Astrocyte of the spinal cord (primary cell): ENCODE measurements at regions not wholly inside any gene's neighbourhood (a gene's known extent, or its start where the extent isn't known, plus 50 kb on each side); places are given as distances from the start of the nearest gene placed in this dataset.

Experiments
- DNase-seq: peaks from one replicate; pipeline ENCODE4 v3.0.0; 2011; ENCODE audit warnings: low read depth, low spot score
- H3K4me3 ChIP-seq: 2 replicates; pipeline ENCODE4 v1.5.1; 2011; ENCODE audit warnings: low read depth, mild to moderate bottlenecking, low read length, moderate library complexity
- CTCF ChIP-seq: IDR thresholded peaks from 2 replicates; pipeline ENCODE4 v1.5.1; 2012; ENCODE audit warnings: low read depth, mild to moderate bottlenecking, low read length, inconsistent platforms
- in situ Hi-C: cut with HindIII; loops from 2 replicates; pipeline ENCODE4 v1.10.0; 2017; ENCODE audit warnings: low sequenced_read_pairs

GRCh38 chr12:72110937-72111650, 161.1 kb upstream of the TRHDE start:
- TF ChIP-seq CTCF: no peak
- no peak overlapping the region for H3K4me3 ChIP-seq
- in situ Hi-C loops: no loop called here
- DNase-seq: no peak

- no peak overlapping the region for H3K4me3 ChIP-seq
- no peak for TF ChIP-seq CTCF
- DNase-seq: no peak
- in situ Hi-C loops: no loop called here
These were observed 160.5 kb upstream of the TRHDE start for GRCh38 chr12:72111706-72112105.

- H3K4me3 ChIP-seq: no peak overlapping the region
- in situ Hi-C loops: no loop called here
- TF ChIP-seq CTCF: no peak
- no peak for DNase-seq
These were observed 138.6 kb upstream of the TRHDE start for GRCh38 chr12:72133497-72134055.

GRCh38 chr12:72134246-72135020, 137.7 kb upstream of the TRHDE start:
- no peak overlapping the region for H3K4me3 ChIP-seq
- TF ChIP-seq CTCF: no peak
- DNase-seq: no peak
- in situ Hi-C loops: no loop called here

- no peak for DNase-seq
- no peak overlapping the region for H3K4me3 ChIP-seq
- in situ Hi-C loops: no loop called here
- TF ChIP-seq CTCF: no peak
These were observed 137.2 kb upstream of the TRHDE start for GRCh38 chr12:72135021-72135301.

- DNase-seq: no peak
- no peak overlapping the region for H3K4me3 ChIP-seq
- TF ChIP-seq CTCF: no peak
- in situ Hi-C loops: no loop called here
These were observed 135.4 kb upstream of the TRHDE start for GRCh38 chr12:72136792-72137191.
